Bronchial epithelial cell (primary cell): ENCODE measurements at regions not wholly inside any gene's neighbourhood (a gene's known extent, or its start where the extent isn't known, plus 50 kb on each side); places are given as distances from the start of the nearest gene placed in this dataset.
"Not testable (repeated sequence)": the region's sequence is repeated elsewhere in the genome, so short reads cannot be mapped to it uniquely, and the experiment has no call there.

Experiments used
- DNase-seq: peaks from one replicate; pipeline ENCODE4 v3.0.0-alpha.2; 2010; ENCODE audit warnings: low read depth
- FAIRE-seq: peaks from 2 replicates; lab custom pipeline; 2011; peaks lifted over from hg19 to GRCh38; lab: Jason Lieb, UNC
- H3K27me3 ChIP-seq: 2 replicates; pipeline ENCODE4 v1.5.1; 2011; ENCODE audit warnings: low read length; ENCODE audit not compliant: control insufficient read depth, insufficient read depth
- H3K36me3 ChIP-seq: 2 replicates; pipeline ENCODE4 v1.5.1; 2011; ENCODE audit warnings: low read length; ENCODE audit not compliant: control insufficient read depth, insufficient read depth
- H3K4me3 ChIP-seq: 2 replicates; pipeline ENCODE4 v1.5.1; 2011; ENCODE audit warnings: mild to moderate bottlenecking, low read depth, low read length, control low read depth
- TF ChIP-seq, protein P1 (sequence below): IDR thresholded peaks from 2 replicates; pipeline ENCODE4 v1.5.1; 2011; ENCODE audit warnings: mild to moderate bottlenecking, moderate library complexity, low read length, control low read depth, inconsistent platforms; ENCODE audit not compliant: insufficient read depth, severe bottlenecking

DNA sequence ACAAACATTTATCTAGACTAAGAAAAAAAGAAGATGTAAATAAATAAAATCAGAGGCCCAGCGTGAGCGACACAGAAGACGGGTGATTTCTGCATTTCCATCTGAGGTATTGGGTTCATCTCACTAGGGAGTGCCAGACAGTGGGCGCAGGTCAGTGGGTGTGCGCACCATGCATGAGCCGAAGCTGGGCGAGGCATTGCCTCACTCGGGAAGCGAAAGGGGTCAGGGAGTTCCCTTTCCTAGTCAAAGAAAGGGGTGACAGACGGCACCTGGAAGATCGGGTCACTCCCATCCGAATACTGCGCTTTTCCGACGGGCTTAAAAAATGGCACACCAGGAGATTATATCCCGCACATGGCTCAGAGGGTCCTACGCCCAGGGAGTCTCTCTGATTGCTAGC, 79.5 kb upstream of the ABCD2 start:
- H3K27me3 ChIP-seq, FAIRE-seq, DNase-seq, H3K4me3 ChIP-seq, H3K36me3 ChIP-seq: not testable (repeated sequence)

DNA sequence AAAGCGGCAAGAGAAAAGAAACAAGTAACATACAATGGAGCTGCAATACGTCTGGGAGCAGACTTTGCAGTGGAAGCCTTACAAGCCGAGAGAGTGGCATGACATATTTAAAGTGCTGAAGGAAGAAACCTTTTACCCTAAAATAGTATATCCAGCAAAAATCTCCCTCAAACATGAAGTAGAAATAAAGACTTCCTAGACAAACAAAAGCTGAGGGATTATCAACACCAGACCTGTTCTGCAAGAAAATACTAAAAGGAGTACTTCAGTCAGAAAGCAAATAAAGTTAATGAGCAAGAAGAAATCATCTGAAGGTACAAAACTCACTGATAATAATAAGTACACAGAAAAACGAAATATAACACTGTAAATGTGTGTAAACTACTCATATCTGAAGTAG, 77.5 kb upstream of the ABCD2 start:
- Histone ChIP-seq H3K4me3 (no peak overlapping the region), H3K27me3 (no peaks in the 10 kb centered on the region), H3K36me3 (no peaks in the 10 kb centered on the region)
- DNase-seq (no peak), FAIRE-seq (no peak)
- TF ChIP-seq, protein P1, sequence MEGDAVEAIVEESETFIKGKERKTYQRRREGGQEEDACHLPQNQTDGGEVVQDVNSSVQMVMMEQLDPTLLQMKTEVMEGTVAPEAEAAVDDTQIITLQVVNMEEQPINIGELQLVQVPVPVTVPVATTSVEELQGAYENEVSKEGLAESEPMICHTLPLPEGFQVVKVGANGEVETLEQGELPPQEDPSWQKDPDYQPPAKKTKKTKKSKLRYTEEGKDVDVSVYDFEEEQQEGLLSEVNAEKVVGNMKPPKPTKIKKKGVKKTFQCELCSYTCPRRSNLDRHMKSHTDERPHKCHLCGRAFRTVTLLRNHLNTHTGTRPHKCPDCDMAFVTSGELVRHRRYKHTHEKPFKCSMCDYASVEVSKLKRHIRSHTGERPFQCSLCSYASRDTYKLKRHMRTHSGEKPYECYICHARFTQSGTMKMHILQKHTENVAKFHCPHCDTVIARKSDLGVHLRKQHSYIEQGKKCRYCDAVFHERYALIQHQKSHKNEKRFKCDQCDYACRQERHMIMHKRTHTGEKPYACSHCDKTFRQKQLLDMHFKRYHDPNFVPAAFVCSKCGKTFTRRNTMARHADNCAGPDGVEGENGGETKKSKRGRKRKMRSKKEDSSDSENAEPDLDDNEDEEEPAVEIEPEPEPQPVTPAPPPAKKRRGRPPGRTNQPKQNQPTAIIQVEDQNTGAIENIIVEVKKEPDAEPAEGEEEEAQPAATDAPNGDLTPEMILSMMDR: no peak

DNA sequence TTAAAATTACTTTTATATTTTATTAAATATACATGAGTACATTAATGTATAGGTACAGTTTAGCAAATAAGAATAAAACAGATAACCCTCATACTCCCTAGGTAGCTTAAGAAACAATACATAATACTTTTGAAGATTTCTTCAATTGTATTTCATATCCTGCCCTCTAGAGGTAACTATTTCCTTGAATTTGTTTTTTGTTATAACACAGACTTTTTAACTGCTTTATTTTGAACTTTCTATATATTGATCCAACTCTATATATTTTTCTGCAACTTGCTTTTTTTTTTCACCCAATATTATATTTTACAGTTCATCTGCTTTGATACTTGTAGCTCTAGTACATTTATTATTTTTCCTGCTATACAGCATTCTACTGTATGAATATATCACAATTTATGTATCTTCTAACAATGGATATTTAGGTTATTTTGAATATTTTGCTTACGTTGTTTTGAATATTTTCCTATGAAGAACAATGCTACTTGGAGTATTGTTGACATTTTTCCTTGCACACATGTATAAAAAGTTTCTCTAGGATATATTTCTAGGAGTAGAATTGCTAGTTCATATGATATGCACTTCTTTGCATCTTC, 72.8 kb upstream of the ABCD2 start:
- Histone ChIP-seq H3K27me3 (no peaks in the 10 kb centered on the region), H3K36me3 (no peaks in the 10 kb centered on the region), H3K4me3 (no peak overlapping the region)
- FAIRE-seq: no peak
- TF ChIP-seq, protein P1: peak; percentile 5
- DNase-seq: peak; percentile 44

DNA sequence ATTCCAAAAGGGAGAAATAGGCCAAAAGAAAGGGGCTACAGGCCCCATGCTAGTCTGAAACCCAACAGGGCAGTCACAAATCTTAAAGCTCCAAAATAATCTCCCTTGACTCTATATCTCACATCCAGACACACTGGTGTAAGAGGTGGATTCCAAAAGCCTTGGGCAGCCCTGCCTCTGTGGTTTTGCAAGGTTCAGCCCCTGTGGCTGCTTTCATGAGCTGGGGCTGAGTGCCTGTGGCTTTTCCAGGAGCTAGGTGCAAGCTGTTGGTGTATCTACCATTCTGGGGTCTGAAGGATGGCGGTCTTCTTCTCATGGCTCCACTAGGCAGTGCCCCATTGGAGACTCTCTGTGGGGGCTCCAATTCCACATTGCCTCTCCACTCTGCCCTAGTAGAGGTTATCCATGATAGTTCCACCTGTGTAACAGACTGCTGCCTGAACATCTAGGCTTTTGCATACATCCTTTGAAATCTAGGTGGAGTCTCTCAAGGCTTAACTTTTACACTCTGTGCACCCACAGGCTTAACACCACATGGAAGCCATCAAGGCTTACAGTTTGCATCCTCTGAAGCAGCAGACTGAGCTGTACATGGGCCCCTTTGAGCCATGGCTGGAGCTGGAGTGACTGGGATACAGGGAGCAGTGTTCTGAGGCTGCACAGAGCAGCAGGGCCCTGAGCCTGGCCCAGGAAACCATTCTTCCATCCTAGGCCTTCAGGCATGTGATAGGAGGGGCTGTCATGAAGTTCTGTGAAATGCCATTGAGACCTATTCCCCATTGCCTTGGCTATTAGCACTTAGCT, 66.5 kb upstream of the ABCD2 start:
- Histone ChIP-seq H3K36me3 (no peaks in the 10 kb centered on the region), H3K27me3 (no peaks in the 10 kb centered on the region), H3K4me3 (no peak overlapping the region)
- FAIRE-seq (peak; percentile 28), DNase-seq (no peak)
- TF ChIP-seq, protein P1: no peak

DNA sequence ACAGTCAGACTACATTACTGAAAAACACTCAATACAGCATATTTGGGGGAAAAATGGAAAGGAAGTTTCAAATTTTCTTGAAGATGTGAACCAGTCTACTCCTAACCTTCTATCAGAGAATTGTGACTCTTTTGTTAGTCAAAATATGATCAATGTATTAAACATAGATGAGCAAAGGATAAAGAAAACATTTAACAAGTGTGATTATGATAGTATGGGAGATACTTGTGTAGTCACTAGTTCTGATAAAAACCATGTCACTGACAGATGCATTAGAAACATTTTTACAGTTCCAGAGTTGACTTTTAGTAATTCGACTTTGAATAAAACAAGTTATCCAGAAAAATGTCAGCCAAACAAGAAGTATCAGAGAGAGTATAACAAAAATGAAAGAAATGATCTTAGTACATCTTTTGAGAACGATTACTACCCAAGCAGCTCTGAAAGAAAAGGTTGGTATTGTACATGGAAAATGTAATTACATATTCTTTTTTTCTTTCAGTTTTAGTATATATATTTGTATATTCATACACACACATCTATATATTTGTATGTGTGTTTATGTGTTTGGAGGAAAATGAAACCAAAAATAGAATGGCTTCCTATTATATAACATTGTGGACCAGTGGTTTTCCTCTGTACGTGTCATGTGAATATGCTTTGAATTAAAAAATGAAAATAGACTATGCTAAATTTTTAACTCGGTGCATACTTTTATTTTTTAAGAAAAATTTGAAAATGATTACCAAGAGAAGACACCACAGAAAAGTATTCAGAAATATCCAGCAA, 63.3 kb upstream of the ABCD2 start:
- no peak overlapping the region for H3K4me3 ChIP-seq
- no peaks in the 10 kb centered on the region for H3K36me3 ChIP-seq
- FAIRE-seq (no peak), DNase-seq (no peak)
- H3K27me3 ChIP-seq: no peaks in the 10 kb centered on the region
- TF ChIP-seq, protein P1: no peak

DNA sequence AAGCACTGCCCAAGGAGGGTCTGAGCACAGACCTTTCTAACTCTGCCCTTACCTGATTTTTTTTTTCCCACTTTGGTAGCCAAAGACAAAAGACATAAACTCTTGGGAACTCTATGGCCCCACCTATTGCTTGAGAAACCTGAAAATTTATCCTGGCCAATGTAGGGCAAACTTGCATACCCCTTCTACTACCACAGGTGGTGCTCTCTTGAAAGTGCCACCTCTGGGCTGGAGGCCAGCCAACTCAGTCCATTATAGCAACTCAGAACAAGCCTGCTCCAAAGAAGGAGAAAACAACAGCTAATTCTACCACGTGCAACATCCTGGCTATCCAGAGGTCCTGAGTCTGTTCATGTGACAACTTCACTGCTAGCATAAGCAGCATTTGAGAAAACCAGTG, 55.7 kb upstream of the ABCD2 start:
- no peak overlapping the region for H3K4me3 ChIP-seq
- TF ChIP-seq, protein P1: no peak
- no peaks in the 10 kb centered on the region for H3K36me3 ChIP-seq
- no peaks in the 10 kb centered on the region for H3K27me3 ChIP-seq
- DNase-seq (no peak), FAIRE-seq (peak; percentile 93)
